ENCODE measurements at regions not wholly inside any gene's neighbourhood (a gene's known extent, or its start where the extent isn't known, plus 50 kb on each side); places are given as distances from the start of the nearest gene placed in this dataset.

DNA sequence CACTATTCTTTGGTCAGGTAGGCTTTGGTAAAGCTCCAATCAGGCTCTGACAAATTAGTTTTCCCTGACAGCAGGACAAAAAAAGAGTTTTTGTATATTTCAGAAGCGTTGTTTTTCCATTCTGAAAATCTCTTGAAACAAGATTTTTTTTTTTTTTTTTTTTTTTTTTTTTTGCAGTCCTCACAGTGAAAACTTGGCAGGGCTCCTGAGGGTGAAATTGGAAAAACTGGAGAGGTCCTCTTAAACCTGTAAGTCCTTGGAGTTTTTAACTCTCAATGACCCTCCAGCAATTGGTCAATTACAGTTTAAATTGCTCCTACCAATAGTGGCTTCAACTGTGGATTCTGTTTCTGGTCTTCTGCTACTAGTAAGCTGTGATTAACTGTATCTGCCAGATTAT is 244.5 kb upstream of the PKDCC start:
- TF ChIP-seq, protein P1, sequence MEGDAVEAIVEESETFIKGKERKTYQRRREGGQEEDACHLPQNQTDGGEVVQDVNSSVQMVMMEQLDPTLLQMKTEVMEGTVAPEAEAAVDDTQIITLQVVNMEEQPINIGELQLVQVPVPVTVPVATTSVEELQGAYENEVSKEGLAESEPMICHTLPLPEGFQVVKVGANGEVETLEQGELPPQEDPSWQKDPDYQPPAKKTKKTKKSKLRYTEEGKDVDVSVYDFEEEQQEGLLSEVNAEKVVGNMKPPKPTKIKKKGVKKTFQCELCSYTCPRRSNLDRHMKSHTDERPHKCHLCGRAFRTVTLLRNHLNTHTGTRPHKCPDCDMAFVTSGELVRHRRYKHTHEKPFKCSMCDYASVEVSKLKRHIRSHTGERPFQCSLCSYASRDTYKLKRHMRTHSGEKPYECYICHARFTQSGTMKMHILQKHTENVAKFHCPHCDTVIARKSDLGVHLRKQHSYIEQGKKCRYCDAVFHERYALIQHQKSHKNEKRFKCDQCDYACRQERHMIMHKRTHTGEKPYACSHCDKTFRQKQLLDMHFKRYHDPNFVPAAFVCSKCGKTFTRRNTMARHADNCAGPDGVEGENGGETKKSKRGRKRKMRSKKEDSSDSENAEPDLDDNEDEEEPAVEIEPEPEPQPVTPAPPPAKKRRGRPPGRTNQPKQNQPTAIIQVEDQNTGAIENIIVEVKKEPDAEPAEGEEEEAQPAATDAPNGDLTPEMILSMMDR (IDR thresholded peaks at IDR 0.05; ENCODE audit: insufficient read depth, low read depth, low read length): no peak
- no peak for TF ChIP-seq EZH2 (IDR thresholded peaks at IDR 0.05; ENCODE audit: insufficient read depth, low read length)

All from astrocyte (in vitro differentiated cells and primary cell).